ELR (cell line): ENCODE measurements at regions not wholly inside any gene's neighbourhood (a gene's known extent, or its start where the extent isn't known, plus 50 kb on each side); places are given as distances from the start of the nearest gene placed in this dataset.

ENCODE experiments used
- DNase-seq: peaks from one replicate; pipeline ENCODE4 v3.0.0-alpha.2; 2015; ENCODE audit warnings: low read depth

DNA sequence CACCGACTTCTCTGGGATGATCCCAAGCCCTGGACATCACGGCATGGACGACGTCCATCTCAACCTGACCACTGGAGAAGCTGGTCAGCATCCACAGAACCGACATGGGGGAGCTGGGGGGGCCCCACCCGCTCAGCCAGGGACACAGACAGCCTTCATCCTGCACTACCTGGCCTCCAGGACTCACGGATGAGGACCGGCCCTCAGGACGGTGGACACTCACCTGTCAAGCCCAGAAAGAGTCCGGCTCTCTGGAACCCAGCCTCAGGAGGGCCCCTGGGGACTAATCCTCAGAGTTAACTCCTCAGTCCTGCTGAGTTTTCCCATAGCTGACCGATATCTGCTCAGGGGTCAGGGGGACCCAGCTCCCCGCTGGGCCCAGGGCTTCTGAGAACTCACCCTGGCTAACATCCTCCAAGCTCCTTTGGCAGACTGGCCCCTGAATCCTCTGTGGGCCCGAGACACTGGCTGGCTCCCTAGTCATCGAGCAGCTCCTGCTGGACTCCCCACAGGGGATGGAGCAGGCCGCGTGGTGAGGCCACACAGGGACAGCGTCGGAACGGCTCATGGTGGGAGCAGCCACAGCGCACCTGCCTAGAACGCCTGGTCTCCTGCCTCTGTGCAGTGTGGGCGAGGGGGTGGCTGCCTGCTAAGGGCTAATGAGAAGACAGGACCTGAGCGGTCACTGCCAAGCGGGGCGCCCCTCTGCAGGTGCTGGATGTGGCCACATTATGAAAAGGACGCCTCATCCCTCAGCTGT, 649.2 kb downstream of the BRD1 start:
- no peak for DNase-seq

- DNase-seq, result no peak
These were observed 650.0 kb downstream of the BRD1 start for GRCh38 chr22:49177666-49178065.

GRCh38 chr22:49176956-49177355, 650.7 kb downstream of the BRD1 start:
- no peak for DNase-seq

DNA sequence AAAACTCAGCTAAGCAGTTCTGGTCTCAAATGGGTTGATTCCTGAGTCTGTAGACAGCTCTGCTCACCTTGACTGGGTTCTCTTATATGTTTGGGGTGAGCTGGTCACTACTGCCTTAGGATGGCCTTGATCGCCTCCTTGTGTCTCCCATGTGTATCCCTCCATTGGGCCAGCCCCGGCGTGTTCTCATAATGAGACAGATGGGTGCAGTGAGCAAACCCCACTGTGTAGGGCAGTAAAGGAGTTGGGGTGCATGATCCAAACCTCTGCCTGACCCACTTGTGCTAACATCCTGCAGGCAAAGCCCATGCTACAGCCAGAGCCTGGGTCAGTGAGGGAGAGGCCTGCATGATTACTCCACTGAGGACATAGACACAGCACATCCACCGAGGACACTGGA, 657.6 kb downstream of the BRD1 start:
- DNase-seq, result no peak

- DNase-seq, result no peak
These were observed 658.5 kb downstream of the BRD1 start for GRCh38 chr22:49169074-49169744.

GRCh38 chr22:49168219-49168813, 659.4 kb downstream of the BRD1 start:
- DNase-seq, result no peak

DNA sequence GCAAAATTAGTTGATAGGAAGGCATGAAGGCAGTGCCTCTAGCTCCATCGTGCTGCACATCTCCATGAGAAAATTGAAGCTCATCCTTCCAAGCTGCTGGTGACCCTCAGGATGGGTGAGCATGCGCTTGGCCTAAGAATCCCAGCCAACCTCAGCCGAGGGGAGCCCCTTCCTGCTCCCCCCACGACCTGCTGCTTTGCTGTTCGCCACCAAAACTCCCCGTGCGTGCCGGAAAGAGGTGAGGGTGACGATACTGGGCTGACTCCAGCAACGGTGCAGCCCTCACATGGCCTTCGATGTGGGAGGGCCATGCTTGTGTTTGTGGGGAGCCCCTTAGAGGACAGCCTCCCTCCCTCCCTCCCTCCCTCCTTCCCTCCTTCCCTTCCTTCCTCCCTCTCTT, 660.9 kb downstream of the BRD1 start:
- DNase-seq, result no peak

GRCh38 chr22:49166211-49166610, 661.5 kb downstream of the BRD1 start:
- DNase-seq, result no peak

- no peak for DNase-seq
These were observed 662.8 kb downstream of the BRD1 start for GRCh38 chr22:49164773-49165320.

GRCh38 chr22:49163960-49164690, 663.5 kb downstream of the BRD1 start:
- no peak for DNase-seq

- no peak for DNase-seq
These were observed 664.3 kb downstream of the BRD1 start for GRCh38 chr22:49163258-49163959.

DNA sequence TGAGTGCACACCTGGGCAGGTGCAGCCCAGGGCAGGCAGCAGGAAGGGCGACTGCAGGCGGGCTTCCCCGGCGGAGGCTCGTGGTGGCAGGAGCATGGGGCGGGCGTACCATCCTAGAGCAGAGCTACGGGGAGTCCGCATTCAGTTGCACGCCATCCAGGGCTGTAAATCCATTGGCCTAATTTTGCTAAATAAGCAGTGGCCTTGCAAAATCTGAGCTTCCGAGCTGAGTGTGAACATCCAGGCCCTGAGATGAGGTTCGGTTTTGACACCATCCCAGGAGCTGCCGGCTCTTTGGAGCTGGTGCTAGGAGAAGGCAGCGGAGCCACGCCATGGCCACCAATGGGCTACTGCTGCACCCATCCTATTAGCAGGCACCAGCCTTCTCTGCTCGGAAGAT, 664.8 kb downstream of the BRD1 start:
- DNase-seq, result no peak

- no peak for DNase-seq
These were observed 666.4 kb downstream of the BRD1 start for GRCh38 chr22:49161002-49161850.

DNA sequence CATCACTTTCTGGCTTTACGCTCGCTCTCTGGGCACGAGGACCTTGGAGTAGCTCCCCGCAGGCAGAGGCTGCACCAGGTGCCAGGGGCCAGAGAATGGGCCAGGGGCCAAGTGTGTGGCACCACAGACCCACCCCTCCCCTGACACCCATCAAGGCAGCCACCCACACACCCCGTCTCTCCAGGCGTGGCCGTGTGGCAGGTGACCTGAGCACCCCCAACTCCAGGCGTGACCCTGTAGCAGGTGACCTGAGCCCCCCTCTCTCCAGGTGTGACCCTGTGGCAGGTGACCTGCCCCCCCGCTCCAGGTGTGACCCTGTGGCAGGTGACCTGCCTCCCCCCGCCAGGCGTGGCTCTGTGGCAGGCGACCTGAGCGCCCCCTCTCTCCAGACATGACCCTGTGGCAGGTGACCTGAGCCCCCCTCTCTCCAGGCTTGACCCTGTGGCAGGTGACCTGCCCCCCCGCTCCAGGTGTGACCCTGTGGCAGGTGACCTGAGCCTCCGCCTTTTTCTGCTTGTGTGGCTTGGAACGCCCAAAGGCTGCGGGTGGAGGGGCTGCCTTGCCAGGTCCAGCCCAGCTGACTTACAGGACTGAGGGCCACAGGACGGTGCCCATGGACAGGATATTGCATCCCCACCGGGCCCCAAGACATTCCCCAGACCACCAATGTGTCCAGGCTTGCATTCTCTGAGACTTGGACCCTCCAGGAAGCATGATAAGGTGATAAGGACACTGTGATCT, 667.2 kb downstream of the BRD1 start:
- DNase-seq, result no peak

GRCh38 chr22:49159711-49160110, 668.0 kb downstream of the BRD1 start:
- DNase-seq, result no peak

- DNase-seq, result no peak
These were observed 668.7 kb downstream of the BRD1 start for GRCh38 chr22:49158741-49159564.

GRCh38 chr22:49157529-49158339, 669.9 kb downstream of the BRD1 start:
- DNase-seq, result no peak

DNA sequence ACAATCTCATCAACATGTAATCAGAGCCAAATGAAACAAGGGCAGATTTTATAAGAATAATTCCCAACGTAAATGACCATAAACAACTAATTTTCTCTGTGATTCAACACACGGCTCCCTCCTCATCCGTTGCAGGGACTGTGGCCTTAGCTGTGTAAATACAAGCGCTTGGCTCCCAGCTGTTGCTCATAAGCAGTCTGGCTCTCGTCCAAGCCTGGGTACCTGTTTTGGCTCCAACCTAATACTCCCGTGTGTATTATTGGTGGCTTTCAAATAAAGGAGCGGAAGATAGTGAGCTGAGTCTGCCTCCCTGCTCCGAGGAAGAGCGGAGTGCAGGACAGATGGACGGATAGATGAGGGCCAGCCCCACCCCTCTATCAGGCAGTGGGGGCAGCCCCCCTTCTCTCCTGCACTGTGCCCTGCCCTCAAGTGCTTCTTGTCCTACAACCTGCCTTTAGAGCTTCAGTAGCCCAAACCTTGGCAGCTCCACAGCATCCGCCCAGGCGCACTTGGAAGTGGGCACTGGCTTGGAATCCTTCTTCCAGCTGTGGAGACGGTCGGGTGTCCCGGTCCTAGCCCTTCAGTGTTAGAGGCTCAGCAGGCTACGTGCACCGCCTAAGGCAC, 670.9 kb downstream of the BRD1 start:
- no peak for DNase-seq
